IMR-90 (cell line): ENCODE measurements at regions not wholly inside any gene's neighbourhood (a gene's known extent, or its start where the extent isn't known, plus 50 kb on each side); places are given as distances from the start of the nearest gene placed in this dataset.

Experiments
- ATAC-seq: fragments of 200-7000 bp; cut with Tn5 transposase; 2 replicates; pipeline ENCODE4 v1.9.1; 2020; ENCODE audit warnings: low read depth, mild to moderate bottlenecking, moderate library complexity
- BruUV-seq: library from RNA; stranded (reverse); fragments of 400-500 nt; replicated peaks from 2 replicates; lab custom pipeline; 2021; lab: Mats Ljungman, UMichigan
- CTCF ChIA-PET: fragments of 300-600 bp; formaldehyde crosslinking; extraction: SDS; loops from one replicate; lab custom pipeline; 2021; ENCODE audit warnings: antibody characterized with exemption; lab: Yijun Ruan, JAX
- POLR2A ChIA-PET: fragments of 300-600 bp; sonication (Branson Sonifier 250); formaldehyde crosslinking; loops from one replicate; lab custom pipeline; 2022; ENCODE audit warnings: antibody characterized with exemption; ENCODE audit not compliant: unreplicated experiment; lab: Charles Lee
- DNase-seq: peaks from one replicate; pipeline ENCODE4 v3.0.0; 2013
- H2AFZ ChIP-seq: replicated peaks from 2 replicates; pipeline ENCODE3; 2013; ENCODE audit warnings: low read length, mild to moderate bottlenecking; ENCODE audit not compliant: poor library complexity
- H2AK5ac ChIP-seq: 2 replicates; pipeline ENCODE4 v1.6.1; 2013; ENCODE audit warnings: low read depth, low read length, inconsistent platforms
- H2AK9ac ChIP-seq: replicated peaks from 2 replicates; pipeline ENCODE3; 2013; ENCODE audit warnings: mild to moderate bottlenecking, low read depth, low read length, moderate library complexity; ENCODE audit not compliant: poor library complexity
- H2BK120ac ChIP-seq: 2 replicates; pipeline ENCODE4 v1.6.1; 2013; ENCODE audit warnings: low read depth, low read length, inconsistent platforms
- H2BK15ac ChIP-seq: 3 replicates; pipeline ENCODE4 v1.6.1; 2013; ENCODE audit warnings: low read depth, low read length, inconsistent platforms
- H2BK20ac ChIP-seq: 2 replicates; pipeline ENCODE4 v1.6.1; 2013; ENCODE audit warnings: low read depth, mild to moderate bottlenecking, inconsistent platforms, low read length, moderate library complexity
- H2BK5ac ChIP-seq: 2 replicates; pipeline ENCODE4 v1.6.1; 2013; ENCODE audit warnings: mild to moderate bottlenecking, low read depth, low read length, inconsistent platforms; ENCODE audit not compliant: poor library complexity, severe bottlenecking
- H3K14ac ChIP-seq: replicated peaks from 2 replicates; pipeline ENCODE4 v1.6.1; 2013; ENCODE audit warnings: low read depth, low read length, inconsistent platforms
- H3K18ac ChIP-seq: 2 replicates; pipeline ENCODE4 v1.6.1; 2013; ENCODE audit warnings: low read depth, low read length, control low read depth
- H3K23ac ChIP-seq: 2 replicates; pipeline ENCODE4 v1.6.1; 2013; ENCODE audit warnings: low read depth, low read length, inconsistent platforms
- H3K27ac ChIP-seq: 2 replicates; pipeline ENCODE4 v1.5.1; 2013; ENCODE audit warnings: mild to moderate bottlenecking, control low read depth, low read length; ENCODE audit not compliant: insufficient read depth
- H3K27me3 ChIP-seq: 2 replicates; pipeline ENCODE4 v1.6.1; 2013; ENCODE audit warnings: low read length; ENCODE audit not compliant: control insufficient read depth, insufficient read depth
- H3K36me3 ChIP-seq: 2 replicates; pipeline ENCODE4 v1.6.1; 2013; ENCODE audit warnings: low read length, mixed read lengths; ENCODE audit not compliant: control insufficient read depth, insufficient read depth
- H3K4ac ChIP-seq: 2 replicates; pipeline ENCODE4 v1.6.1; 2013; ENCODE audit warnings: low read depth, low read length, inconsistent platforms
- H3K4me1 ChIP-seq: 2 replicates; pipeline ENCODE4 v1.6.1; 2013; ENCODE audit warnings: low read length, mixed read lengths; ENCODE audit not compliant: control insufficient read depth, insufficient read depth
- H3K4me2 ChIP-seq: 2 replicates; pipeline ENCODE4 v1.6.1; 2013; ENCODE audit warnings: low read depth, mild to moderate bottlenecking, control low read depth, low read length, moderate library complexity
- H3K4me3 ChIP-seq: 2 replicates; pipeline ENCODE4 v1.5.1; 2013; ENCODE audit warnings: low read depth, mild to moderate bottlenecking, control low read depth, low read length, moderate library complexity; ENCODE audit not compliant: insufficient read depth
- H3K56ac ChIP-seq: 2 replicates; pipeline ENCODE4 v1.6.1; 2013; ENCODE audit warnings: low read length, inconsistent platforms; ENCODE audit not compliant: insufficient read depth; ENCODE audit errors: extremely low read depth
- H3K79me1 ChIP-seq, 2 experiments: 2 replicates each; pipeline ENCODE4 v1.6.1; 2013; ENCODE audit warnings: low read length in 2 of 2, inconsistent platforms in 1 of 2, low read depth in 1 of 2
- H3K9ac ChIP-seq: 2 replicates; pipeline ENCODE4 v1.6.1; 2013; ENCODE audit warnings: low read depth, low read length, control low read depth
- H3K9me1 ChIP-seq: 2 replicates; pipeline ENCODE4 v1.6.1; 2013; ENCODE audit warnings: low read length, inconsistent platforms; ENCODE audit not compliant: insufficient read depth
- H3K9me3 ChIP-seq: 2 replicates; pipeline ENCODE4 v1.6.1; 2013; ENCODE audit warnings: low read length; ENCODE audit not compliant: control insufficient read depth, insufficient read depth
- H4K20me1 ChIP-seq: 2 replicates; pipeline ENCODE4 v1.6.1; 2013; ENCODE audit warnings: low read length, inconsistent platforms; ENCODE audit not compliant: insufficient read depth
- H4K5ac ChIP-seq: 2 replicates; pipeline ENCODE4 v1.6.1; 2013; ENCODE audit warnings: mild to moderate bottlenecking, low read depth, low read length, control low read depth
- H4K8ac ChIP-seq, 2 experiments: 2 replicates each; pipeline ENCODE4 v1.6.1; 2013; ENCODE audit warnings: low read depth in 2 of 2, low read length in 2 of 2, control low read depth in 1 of 2, inconsistent platforms in 1 of 2
- H4K91ac ChIP-seq: 2 replicates; pipeline ENCODE4 v1.6.1; 2013; ENCODE audit warnings: low read depth, low read length, inconsistent platforms; ENCODE audit not compliant: insufficient read depth
- CHD1 ChIP-seq: IDR thresholded peaks from 2 replicates; pipeline ENCODE4 v1.6.1; 2012; ENCODE audit warnings: low read depth, low read length, improper control_type of control experiment
- MAFK ChIP-seq: IDR thresholded peaks from 2 replicates; pipeline ENCODE4 v1.6.1; 2012; ENCODE audit warnings: low read depth, low read length, improper control_type of control experiment
- NFE2L2 ChIP-seq: fragments of 150-350 bp; IDR thresholded peaks from 2 replicates; pipeline ENCODE4 v1.6.1; 2016; ENCODE audit warnings: low read depth, mild to moderate bottlenecking, low read length
- RAD21 ChIP-seq: IDR thresholded peaks from 2 replicates; pipeline ENCODE4 v1.6.1; 2012; ENCODE audit warnings: low read length, improper control_type of control experiment
- RCOR1 ChIP-seq: IDR thresholded peaks from 2 replicates; pipeline ENCODE4 v1.6.1; 2012; ENCODE audit warnings: mild to moderate bottlenecking, low read length, improper control_type of control experiment; ENCODE audit not compliant: insufficient replicate concordance
- WGBS, 2 experiments: methylation state at CpG; one replicate each; pipeline versions ENCODE4 v1.1.5 to v1.1.7; 2013; ENCODE audit warnings: missing lambda C conversion rate in 2 of 2; ENCODE audit not compliant: insufficient read length in 1 of 2; ENCODE audit errors: extremely low coverage in 2 of 2; 5-methylcytosine and 5-hydroxymethylcytosine counted together
- dilution Hi-C: fragments of 300-500 bp; cut with HindIII; formaldehyde crosslinking; loops from one replicate; pipeline ENCODE4 v1.14.3; 2018; ENCODE audit warnings: low sequenced_read_pairs; ENCODE audit not compliant: unreplicated experiment
- in situ Hi-C: fragments of 300-500 bp; cut with MboI; formaldehyde crosslinking; loops from 3 replicates; pipeline ENCODE4 v1.14.3; 2019; ENCODE audit warnings: low sequenced_read_pairs, inconsistent platforms, mixed read lengths
- intact Hi-C: fragments of 100-400 bp; cut with micrococcal nuclease; formaldehyde crosslinking; loops from 2 replicates; pipeline ENCODE4 v1.10.0; 2022

GRCh38 chr4:104393655-104394324, 100.9 kb downstream of the CXXC4 start:
- dilution Hi-C loops, result no loop called here
- H3K4me3 ChIP-seq, result no peak overlapping the region
- POLR2A ChIA-PET, result no interaction called here

More at GRCh38 chr4:104393655-104394324, 100.9 kb downstream of the CXXC4 start:
- Histone ChIP-seq H3K9me1 (no peaks in the 10 kb centered on the region), H2AK5ac (no peak overlapping the region), H3K23ac (no peak overlapping the region), H3K56ac (no peak overlapping the region), H4K91ac (no peak overlapping the region), H4K20me1 (no peaks in the 10 kb centered on the region), H3K36me3 (no peaks in the 10 kb centered on the region), H2BK15ac (no peak overlapping the region), H3K9ac (no peak overlapping the region), H3K4me2 (no peak overlapping the region), H2BK120ac (no peak overlapping the region), H3K27ac (no peak overlapping the region), H3K4me1 (no peaks in the 10 kb centered on the region), H4K8ac (no peak overlapping the region), H3K79me1 (no peaks in the 10 kb centered on the region), H2BK5ac (no peak overlapping the region), H3K27me3 (no peaks in the 10 kb centered on the region), H3K4ac (no peak overlapping the region), H3K9me3 (peaks cover 2% of the 10 kb centered on the region; the same call in 1 of the 2 replicates), H2BK20ac (no peak overlapping the region), H3K18ac (no peak overlapping the region), H2AK9ac (no peak overlapping the region), H3K14ac (no peak overlapping the region), H4K5ac (no peak overlapping the region), H2AFZ (no peak overlapping the region)
- no peak for DNase-seq
- no peak for ATAC-seq
- in situ Hi-C loops, result no loop called here
- CTCF ChIA-PET, result interaction anchor here (0.6 kb wide), 1 partner anchor 52 kb away, joined by 3 read pairs; no protein-coding TSS in a partner anchor
- no TSS peak for BruUV-seq
- no peak for TF ChIP-seq NFE2L2
- TF ChIP-seq CHD1, result no peak
- no peak for TF ChIP-seq MAFK
- TF ChIP-seq RCOR1, result no peak
- no peak for TF ChIP-seq RAD21
- intact Hi-C loops, result no loop called here
- no CpG with 5 or more reads among the region's 3 CpGs for WGBS, 2 experiments
